A204.1 (cell line): ENCODE measurements at regions not wholly inside any gene's neighbourhood (a gene's known extent, or its start where the extent isn't known, plus 50 kb on each side); places are given as distances from the start of the nearest gene placed in this dataset.

ENCODE experiments used
- FAIRE-seq: peaks from 2 replicates; lab custom pipeline; 2012; peaks lifted over from hg19 to GRCh38; lab: Jason Lieb, UNC

GRCh38 chr2:194765723-194766122, 891.3 kb upstream of the SLC39A10 start:
- no peak for FAIRE-seq

- FAIRE-seq: no peak
These were observed 906.1 kb upstream of the SLC39A10 start for GRCh38 chr2:194750926-194751325.

GRCh38 chr2:194745557-194746146, 911.4 kb upstream of the SLC39A10 start:
- FAIRE-seq: no peak

- FAIRE-seq: peak; percentile 19
These were observed 914.3 kb upstream of the SLC39A10 start for GRCh38 chr2:194742706-194743105.

GRCh38 chr2:194739217-194739616, 917.8 kb upstream of the SLC39A10 start:
- FAIRE-seq: no peak

- no peak for FAIRE-seq
These were observed 921.0 kb upstream of the SLC39A10 start for GRCh38 chr2:194735837-194736542.

GRCh38 chr2:194730266-194730665, 926.8 kb upstream of the SLC39A10 start:
- FAIRE-seq: no peak

GRCh38 chr2:194725169-194725568, 931.9 kb upstream of the SLC39A10 start:
- no peak for FAIRE-seq

- FAIRE-seq: no peak
These were observed 933.6 kb upstream of the SLC39A10 start for GRCh38 chr2:194723446-194723845.

- no peak for FAIRE-seq
These were observed 935.8 kb upstream of the SLC39A10 start for GRCh38 chr2:194721227-194721626.

- no peak for FAIRE-seq
These were observed 936.6 kb upstream of the SLC39A10 start for GRCh38 chr2:194720462-194720861.

- no peak for FAIRE-seq
These were observed 938.1 kb upstream of the SLC39A10 start for GRCh38 chr2:194718881-194719280.

- no peak for FAIRE-seq
These were observed 942.5 kb upstream of the SLC39A10 start for GRCh38 chr2:194714541-194714940.

- FAIRE-seq: no peak
These were observed 947.2 kb upstream of the SLC39A10 start for GRCh38 chr2:194709840-194710239.

- no peak for FAIRE-seq
These were observed 950.8 kb upstream of the SLC39A10 start for GRCh38 chr2:194706179-194706578.

- no peak for FAIRE-seq
These were observed 951.6 kb upstream of the SLC39A10 start for GRCh38 chr2:194705398-194705797.

- FAIRE-seq: no peak
These were observed 956.3 kb upstream of the SLC39A10 start for GRCh38 chr2:194700726-194701125.

- no peak for FAIRE-seq
These were observed 956.9 kb upstream of the SLC39A10 start for GRCh38 chr2:194700116-194700515.

GRCh38 chr2:194698012-194698411, 959.0 kb upstream of the SLC39A10 start:
- FAIRE-seq: no peak

- no peak for FAIRE-seq
These were observed 959.6 kb upstream of the SLC39A10 start for GRCh38 chr2:194697439-194697838.

GRCh38 chr2:194696690-194697089, 960.3 kb upstream of the SLC39A10 start:
- no peak for FAIRE-seq

GRCh38 chr2:194686569-194686968, 970.5 kb upstream of the SLC39A10 start:
- FAIRE-seq: no peak

GRCh38 chr2:194674043-194674442, 983.0 kb upstream of the SLC39A10 start:
- FAIRE-seq: no peak

GRCh38 chr2:194672994-194673393, 984.0 kb upstream of the SLC39A10 start:
- FAIRE-seq: no peak
